ENCODE measurements at regions not wholly inside any gene's neighbourhood (a gene's known extent, or its start where the extent isn't known, plus 50 kb on each side); places are given as distances from the start of the nearest gene placed in this dataset.

- TF ChIP-seq, protein P1, sequence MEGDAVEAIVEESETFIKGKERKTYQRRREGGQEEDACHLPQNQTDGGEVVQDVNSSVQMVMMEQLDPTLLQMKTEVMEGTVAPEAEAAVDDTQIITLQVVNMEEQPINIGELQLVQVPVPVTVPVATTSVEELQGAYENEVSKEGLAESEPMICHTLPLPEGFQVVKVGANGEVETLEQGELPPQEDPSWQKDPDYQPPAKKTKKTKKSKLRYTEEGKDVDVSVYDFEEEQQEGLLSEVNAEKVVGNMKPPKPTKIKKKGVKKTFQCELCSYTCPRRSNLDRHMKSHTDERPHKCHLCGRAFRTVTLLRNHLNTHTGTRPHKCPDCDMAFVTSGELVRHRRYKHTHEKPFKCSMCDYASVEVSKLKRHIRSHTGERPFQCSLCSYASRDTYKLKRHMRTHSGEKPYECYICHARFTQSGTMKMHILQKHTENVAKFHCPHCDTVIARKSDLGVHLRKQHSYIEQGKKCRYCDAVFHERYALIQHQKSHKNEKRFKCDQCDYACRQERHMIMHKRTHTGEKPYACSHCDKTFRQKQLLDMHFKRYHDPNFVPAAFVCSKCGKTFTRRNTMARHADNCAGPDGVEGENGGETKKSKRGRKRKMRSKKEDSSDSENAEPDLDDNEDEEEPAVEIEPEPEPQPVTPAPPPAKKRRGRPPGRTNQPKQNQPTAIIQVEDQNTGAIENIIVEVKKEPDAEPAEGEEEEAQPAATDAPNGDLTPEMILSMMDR (IDR thresholded peaks at IDR 0.05; ENCODE audit: insufficient read depth, low read depth, low read length, missing control alignments), result no peak
- DNase-seq (ENCODE audit: low read depth), result no peak
- H3K4me3 ChIP-seq (ENCODE audit: low read depth, low read length), result no peak overlapping the region
Measured at GRCh38 chr12:90504806-90505205, 450.2 kb downstream of the CCER1 start.

- TF ChIP-seq, protein P1 (IDR thresholded peaks at IDR 0.05; ENCODE audit: insufficient read depth, low read depth, low read length, missing control alignments), result no peak
- DNase-seq (ENCODE audit: low read depth), result no peak
- H3K4me3 ChIP-seq (ENCODE audit: low read depth, low read length), result no peak overlapping the region
Measured at GRCh38 chr12:90502070-90502469, 452.9 kb downstream of the CCER1 start.

DNA sequence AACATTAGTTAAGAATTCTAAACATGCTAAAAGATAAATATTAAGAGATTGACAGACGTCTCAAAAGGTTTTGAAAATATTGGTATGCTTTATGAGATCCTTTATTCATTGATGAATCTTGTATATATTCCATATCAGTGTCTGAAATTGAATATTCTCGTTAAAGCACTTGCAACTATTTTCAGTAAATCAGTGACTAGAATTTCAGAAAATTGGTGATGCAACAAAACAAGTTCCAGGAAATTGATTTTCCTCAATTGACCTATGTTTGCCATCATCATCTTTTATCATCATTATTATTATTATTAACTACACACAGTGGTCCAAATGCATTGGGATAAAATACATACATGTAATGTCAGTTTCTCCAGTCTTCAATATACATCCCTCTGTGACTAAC, 453.6 kb downstream of the CCER1 start:
- TF ChIP-seq, protein P1 (IDR thresholded peaks at IDR 0.05; ENCODE audit: insufficient read depth, low read depth, low read length, missing control alignments), result no peak
- no peak for DNase-seq (ENCODE audit: low read depth)
- no peak overlapping the region for H3K4me3 ChIP-seq (ENCODE audit: low read depth, low read length)

- TF ChIP-seq, protein P1 (IDR thresholded peaks at IDR 0.05; ENCODE audit: insufficient read depth, low read depth, low read length, missing control alignments), result no peak
- no peak overlapping the region for H3K4me3 ChIP-seq (ENCODE audit: low read depth, low read length)
- no peak for DNase-seq (ENCODE audit: low read depth)
Measured at GRCh38 chr12:90499795-90500194, 455.2 kb downstream of the CCER1 start.

DNA sequence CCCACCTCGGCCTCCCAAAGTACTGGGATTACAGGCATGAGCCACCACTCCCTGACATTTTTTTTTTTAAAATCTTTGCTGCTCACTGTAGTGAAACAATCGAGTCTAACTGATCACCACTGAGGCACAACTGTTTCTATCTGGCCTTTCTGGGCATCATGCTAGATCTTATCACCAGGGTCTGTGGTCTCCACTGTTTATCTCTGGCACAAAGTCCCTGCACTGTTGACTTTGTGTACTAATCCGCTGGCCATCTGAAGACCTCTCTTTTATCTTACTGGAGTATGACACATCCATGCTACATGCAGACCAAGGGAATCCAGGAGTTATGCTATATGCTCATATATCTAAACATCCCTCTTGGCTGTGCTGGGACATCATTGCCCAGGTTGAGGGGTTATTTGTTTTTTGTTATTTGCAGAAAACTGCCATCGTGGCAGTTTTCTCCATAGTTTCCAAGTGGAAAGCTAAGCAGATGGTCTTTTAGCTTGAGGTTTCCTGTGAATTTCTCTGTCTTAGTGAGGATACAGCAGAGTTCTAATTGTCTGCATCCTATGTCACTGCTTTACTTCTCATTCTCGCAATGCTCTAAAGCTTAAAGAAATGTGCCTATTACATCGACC, 456.9 kb downstream of the CCER1 start:
- TF ChIP-seq, protein P1 (IDR thresholded peaks at IDR 0.05; ENCODE audit: insufficient read depth, low read depth, low read length, missing control alignments), result no peak
- no peak overlapping the region for H3K4me3 ChIP-seq (ENCODE audit: low read depth, low read length)
- no peak for DNase-seq (ENCODE audit: low read depth)

GRCh38 chr12:90490355-90490754, 464.6 kb downstream of the CCER1 start:
- H3K4me3 ChIP-seq (ENCODE audit: low read depth, low read length), result no peak overlapping the region
- TF ChIP-seq, protein P1 (IDR thresholded peaks at IDR 0.05; ENCODE audit: insufficient read depth, low read depth, low read length, missing control alignments), result no peak
- DNase-seq (ENCODE audit: low read depth), result no peak

DNA sequence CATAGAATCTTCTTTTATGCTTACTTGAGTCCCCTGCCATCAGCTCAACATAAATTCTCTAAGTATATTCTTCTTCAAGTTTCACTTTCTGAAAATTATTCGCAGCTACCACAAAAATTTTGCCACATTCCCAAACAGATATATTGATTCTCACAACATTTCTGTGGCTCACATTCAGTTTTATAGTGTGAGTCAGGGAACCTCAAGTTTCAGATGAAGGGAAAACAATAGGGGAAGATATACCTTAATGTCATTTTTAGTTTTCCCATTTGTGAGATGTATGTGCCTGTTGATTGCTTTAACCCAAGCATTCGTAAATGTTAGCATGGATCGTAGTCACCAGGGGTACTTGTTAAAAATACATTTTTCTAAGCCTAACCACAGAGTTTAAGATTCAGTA, 465.8 kb downstream of the CCER1 start:
- no peak for DNase-seq (ENCODE audit: low read depth)
- no peak overlapping the region for H3K4me3 ChIP-seq (ENCODE audit: low read depth, low read length)
- TF ChIP-seq, protein P1 (IDR thresholded peaks at IDR 0.05; ENCODE audit: insufficient read depth, low read depth, low read length, missing control alignments), result no peak
